Neural progenitor cell (in vitro differentiated cells): ENCODE measurements at regions not wholly inside any gene's neighbourhood (a gene's known extent, or its start where the extent isn't known, plus 50 kb on each side); places are given as distances from the start of the nearest gene placed in this dataset.

Experiments
- CTCF ChIP-seq: fragments of 200-600 bp; sonication (generic); IDR thresholded peaks from 2 replicates; pipeline ENCODE4 v1.5.1; 2017; ENCODE audit warnings: antibody characterized with exemption, mild to moderate bottlenecking
- EZH2 ChIP-seq: fragments of 200-600 bp; sonication (generic); IDR thresholded peaks from 2 replicates; pipeline ENCODE4 v1.6.1; 2017; ENCODE audit warnings: antibody characterized with exemption, mild to moderate bottlenecking, moderate library complexity

- TF ChIP-seq CTCF (no peak), EZH2 (no peak)
Observed at GRCh38 chr6:2543321-2543720, 207.4 kb downstream of the MYLK4 start.
